ENCODE measurements at regions not wholly inside any gene's neighbourhood (a gene's known extent, or its start where the extent isn't known, plus 50 kb on each side); places are given as distances from the start of the nearest gene placed in this dataset.

GRCh38 chr5:167305591-167306213 is 985.7 kb upstream of the WWC1 start:
- no peaks in the 10 kb centered on the region for H3K9me3 ChIP-seq (replicated peaks; ENCODE audit: control insufficient read depth, insufficient read depth, low read length)
- H3K27me3 ChIP-seq (ENCODE audit: control insufficient read depth in 2 of 2, insufficient read depth in 2 of 2, low read length in 2 of 2): peaks cover 0 to 4% of the 10 kb centered on the region in 2 experiments
- no peak for DNase-seq (ENCODE audit: low read depth, low spot score)
- intact Hi-C loops (cut with micrococcal nuclease) (no loop called here), dilution Hi-C loops (cut with MboI; ENCODE audit: extremely low pct_ligation_motif_present, low sequenced_read_pairs) (no loop called here)
- H4K20me1 ChIP-seq (replicated peaks; ENCODE audit: control insufficient read depth, extremely low read depth, insufficient read depth, low read length): no peaks in the 10 kb centered on the region
- no peak overlapping the region for H3K27ac ChIP-seq (ENCODE audit: insufficient read depth, low read depth, low read length)
- ChIA-PET POLR2A (no interaction called here), CTCF (no interaction called here)
- no peak overlapping the region for H3K4me2 ChIP-seq (ENCODE audit: insufficient read depth, low read length)
- FAIRE-seq: no peak
- no peaks in the 10 kb centered on the region for H3K36me3 ChIP-seq (ENCODE audit: control insufficient read depth in 2 of 2, extremely low read depth in 1 of 2, insufficient read depth in 2 of 2, low read length in 2 of 2)
- H3K4me1 ChIP-seq (ENCODE audit: control insufficient read depth, extremely low read depth, insufficient read depth, low read length): no peaks in the 10 kb centered on the region
- TF ChIP-seq MAX (IDR thresholded peaks at IDR 0.05; ENCODE audit: insufficient read depth, insufficient read length) (no peak), POLR2A (IDR thresholded peaks at IDR 0.05; ENCODE audit: low read depth, low read length) (no peak), GATA2 (IDR thresholded peaks at IDR 0.05; ENCODE audit: insufficient read depth, insufficient read length, low read depth, low read length) (no peak), MYC (IDR thresholded peaks at IDR 0.05; ENCODE audit: low read depth, low read length) (no peak), FOS (IDR thresholded peaks at IDR 0.05; ENCODE audit: borderline replicate concordance, insufficient read depth, low read length) (no peak), CTCF (IDR thresholded peaks at IDR 0.05; ENCODE audit: extremely low read depth in 1 of 2, insufficient read depth in 1 of 2, low read depth in 1 of 2, low read length in 2 of 2) (no peak)
- H3K9ac ChIP-seq (replicated peaks; ENCODE audit: extremely low read depth, insufficient read depth, low read length): no peak overlapping the region
- no peaks in the 10 kb centered on the region for H3K9me1 ChIP-seq (replicated peaks; ENCODE audit: control insufficient read depth, extremely low read depth, insufficient read depth, low read length)
- no TSS peak for BruUV-seq (replicated peaks)
- H2AFZ ChIP-seq (ENCODE audit: low read depth, low read length): no peak overlapping the region
- H3K79me2 ChIP-seq (ENCODE audit: control insufficient read depth, insufficient read depth, low read length): no peaks in the 10 kb centered on the region
- no peak overlapping the region for H3K4me3 ChIP-seq (replicated peaks in 1 of 3; ENCODE audit: insufficient read depth in 1 of 3, low read depth in 1 of 3, low read length in 3 of 3)

- TF ChIP-seq MYC (IDR thresholded peaks at IDR 0.05; ENCODE audit: low read depth, low read length): no peak
- no peak for TF ChIP-seq JUN (IDR thresholded peaks at IDR 0.05; ENCODE audit: borderline replicate concordance, insufficient read depth, insufficient read length, low read depth)
- dilution Hi-C loops (cut with MboI; ENCODE audit: extremely low pct_ligation_motif_present, low sequenced_read_pairs): no loop called here
- no peaks in the 10 kb centered on the region for H3K36me3 ChIP-seq (ENCODE audit: control insufficient read depth in 2 of 2, extremely low read depth in 1 of 2, insufficient read depth in 2 of 2, low read length in 2 of 2)
- ChIA-PET POLR2A (no interaction called here), CTCF (no interaction called here)
- no peaks in the 10 kb centered on the region for H3K9me3 ChIP-seq (replicated peaks; ENCODE audit: control insufficient read depth, insufficient read depth, low read length)
- no peaks in the 10 kb centered on the region for H4K20me1 ChIP-seq (replicated peaks; ENCODE audit: control insufficient read depth, extremely low read depth, insufficient read depth, low read length)
- no peaks in the 10 kb centered on the region for H3K9me1 ChIP-seq (replicated peaks; ENCODE audit: control insufficient read depth, extremely low read depth, insufficient read depth, low read length)
- FAIRE-seq (no peak), DNase-seq (ENCODE audit: low read depth, low spot score) (no peak)
- peaks cover 0 to 4% of the 10 kb centered on the region in 2 experiments for H3K27me3 ChIP-seq (ENCODE audit: control insufficient read depth in 2 of 2, insufficient read depth in 2 of 2, low read length in 2 of 2)
- H2AFZ ChIP-seq (ENCODE audit: low read depth, low read length): no peak overlapping the region
- H3K9ac ChIP-seq (replicated peaks; ENCODE audit: extremely low read depth, insufficient read depth, low read length): no peak overlapping the region
- no peak overlapping the region for H3K4me2 ChIP-seq (ENCODE audit: insufficient read depth, low read length)
- H3K79me2 ChIP-seq (ENCODE audit: control insufficient read depth, insufficient read depth, low read length): no peaks in the 10 kb centered on the region
- no peak overlapping the region for H3K27ac ChIP-seq (ENCODE audit: insufficient read depth, low read depth, low read length)
- H3K4me1 ChIP-seq (ENCODE audit: control insufficient read depth, extremely low read depth, insufficient read depth, low read length): no peaks in the 10 kb centered on the region
- no TSS peak for BruUV-seq (replicated peaks)
- intact Hi-C loops (cut with micrococcal nuclease): no loop called here
- H3K4me3 ChIP-seq (replicated peaks in 1 of 3; ENCODE audit: insufficient read depth in 1 of 3, low read depth in 1 of 3, low read length in 3 of 3): no peak overlapping the region
Observed at GRCh38 chr5:167307042-167307441, 984.4 kb upstream of the WWC1 start.

Measured in endothelial cell of umbilical vein (primary cell).